ENCODE measurements at regions not wholly inside any gene's neighbourhood (a gene's known extent, or its start where the extent isn't known, plus 50 kb on each side); places are given as distances from the start of the nearest gene placed in this dataset.

DNA sequence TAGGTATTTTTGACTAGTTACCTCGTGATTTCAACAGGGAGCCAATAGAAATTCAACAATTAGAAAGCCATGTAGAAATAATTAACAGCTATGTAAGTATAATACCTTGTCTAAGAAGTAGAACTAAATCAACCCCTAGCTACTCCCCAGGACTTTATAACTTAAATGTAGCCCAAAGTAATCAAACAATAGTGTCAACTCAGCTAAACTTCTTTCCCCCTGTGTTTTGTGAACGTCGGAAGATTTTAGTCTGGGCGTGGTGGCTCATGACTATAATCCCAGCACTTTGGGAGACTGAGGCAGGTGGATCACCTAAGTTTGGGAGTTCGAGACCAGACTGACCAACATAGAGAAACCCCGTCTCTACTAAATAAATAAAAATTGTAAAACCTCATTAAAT lies 579.9 kb upstream of the NCAM2 start:
- TF ChIP-seq, protein P1, sequence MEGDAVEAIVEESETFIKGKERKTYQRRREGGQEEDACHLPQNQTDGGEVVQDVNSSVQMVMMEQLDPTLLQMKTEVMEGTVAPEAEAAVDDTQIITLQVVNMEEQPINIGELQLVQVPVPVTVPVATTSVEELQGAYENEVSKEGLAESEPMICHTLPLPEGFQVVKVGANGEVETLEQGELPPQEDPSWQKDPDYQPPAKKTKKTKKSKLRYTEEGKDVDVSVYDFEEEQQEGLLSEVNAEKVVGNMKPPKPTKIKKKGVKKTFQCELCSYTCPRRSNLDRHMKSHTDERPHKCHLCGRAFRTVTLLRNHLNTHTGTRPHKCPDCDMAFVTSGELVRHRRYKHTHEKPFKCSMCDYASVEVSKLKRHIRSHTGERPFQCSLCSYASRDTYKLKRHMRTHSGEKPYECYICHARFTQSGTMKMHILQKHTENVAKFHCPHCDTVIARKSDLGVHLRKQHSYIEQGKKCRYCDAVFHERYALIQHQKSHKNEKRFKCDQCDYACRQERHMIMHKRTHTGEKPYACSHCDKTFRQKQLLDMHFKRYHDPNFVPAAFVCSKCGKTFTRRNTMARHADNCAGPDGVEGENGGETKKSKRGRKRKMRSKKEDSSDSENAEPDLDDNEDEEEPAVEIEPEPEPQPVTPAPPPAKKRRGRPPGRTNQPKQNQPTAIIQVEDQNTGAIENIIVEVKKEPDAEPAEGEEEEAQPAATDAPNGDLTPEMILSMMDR (conservative IDR thresholded peaks at IDR 0.05): no peak
- H3K27ac ChIP-seq: no peak overlapping the region

GRCh38 chr21:20419772-20420171 lies 578.4 kb upstream of the NCAM2 start:
- no peak for TF ChIP-seq ZFX (IDR thresholded peaks at IDR 0.05)
- TF ChIP-seq, protein P1 (conservative IDR thresholded peaks at IDR 0.05): no peak
- H3K27ac ChIP-seq: no peak overlapping the region

DNA sequence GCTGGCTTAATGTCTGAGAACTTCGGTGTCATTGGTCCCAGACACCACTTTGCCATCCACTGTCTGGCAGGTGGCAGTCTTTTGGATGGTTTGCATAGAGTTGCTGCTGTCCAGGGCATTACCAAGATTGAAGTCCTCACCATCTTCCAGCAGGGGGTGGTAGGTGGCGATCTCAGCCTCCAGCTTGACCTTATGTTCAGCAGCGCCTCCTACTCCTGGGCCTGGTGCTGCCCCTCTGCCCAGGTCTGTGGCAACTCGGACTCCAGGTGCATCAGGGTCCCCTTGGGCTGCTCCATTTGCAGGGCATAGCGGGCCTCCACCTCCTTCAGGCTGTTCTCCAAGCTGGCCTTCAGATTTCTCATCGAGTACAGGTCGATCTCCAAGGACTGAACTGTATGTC lies 573.3 kb upstream of the NCAM2 start:
- H3K27ac ChIP-seq: no peak overlapping the region
- TF ChIP-seq, protein P1 (conservative IDR thresholded peaks at IDR 0.05): no peak; the same call in 1 of the 2 replicates
- no peak for TF ChIP-seq ZFX (IDR thresholded peaks at IDR 0.05)

DNA sequence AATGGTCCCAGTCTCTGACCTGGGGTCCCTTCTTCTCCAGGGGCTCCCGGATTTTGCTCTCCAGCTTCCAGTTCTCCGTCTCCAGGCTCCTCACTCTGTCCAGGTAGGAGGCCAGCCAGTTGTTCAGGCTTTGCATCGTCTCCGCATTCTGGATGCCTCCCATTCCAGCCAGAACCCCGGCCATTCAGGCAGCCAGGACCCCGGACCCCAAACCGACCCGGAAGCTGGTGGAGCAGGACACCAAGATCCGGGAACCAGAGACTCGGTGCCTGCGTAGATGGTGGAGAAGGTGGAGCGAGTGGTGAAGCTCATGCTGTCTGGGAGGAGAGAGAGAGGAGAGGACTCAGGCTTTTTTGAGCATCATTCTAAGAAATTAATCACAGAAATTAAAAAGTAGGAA lies 572.4 kb upstream of the NCAM2 start:
- TF ChIP-seq, protein P1 (conservative IDR thresholded peaks at IDR 0.05): no peak
- TF ChIP-seq ZFX (IDR thresholded peaks at IDR 0.05): no peak
- H3K27ac ChIP-seq: no peak overlapping the region

DNA sequence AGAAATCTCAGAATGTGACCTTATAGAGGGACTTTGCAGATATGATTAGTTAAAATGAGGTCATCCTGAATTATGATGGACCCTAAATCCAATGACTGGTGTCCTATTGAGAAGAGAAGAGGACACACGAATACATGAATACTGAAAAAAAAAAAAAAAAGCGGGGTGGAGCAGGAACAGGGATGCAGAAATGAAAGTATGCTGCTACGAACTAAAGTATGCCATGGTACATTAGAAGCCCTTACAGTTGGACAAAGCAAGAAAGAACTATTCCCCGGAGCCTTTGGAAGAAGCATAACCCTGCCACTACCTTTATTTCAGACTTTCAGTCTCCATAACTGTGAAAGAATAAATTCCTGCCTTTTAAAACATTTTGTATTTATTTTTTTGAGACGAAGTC lies 557.9 kb upstream of the NCAM2 start:
- no peak overlapping the region for H3K27ac ChIP-seq
- TF ChIP-seq ZFX (IDR thresholded peaks at IDR 0.05): no peak
- TF ChIP-seq, protein P1 (conservative IDR thresholded peaks at IDR 0.05): no peak

- no peak overlapping the region for H3K27ac ChIP-seq
- TF ChIP-seq ZFX (IDR thresholded peaks at IDR 0.05): no peak
- TF ChIP-seq, protein P1 (conservative IDR thresholded peaks at IDR 0.05): peak; percentile 91
Observed at GRCh38 chr21:20443558-20444155, 554.6 kb upstream of the NCAM2 start.

- TF ChIP-seq, protein P1 (conservative IDR thresholded peaks at IDR 0.05): no peak
- TF ChIP-seq ZFX (IDR thresholded peaks at IDR 0.05): no peak
- no peak overlapping the region for H3K27ac ChIP-seq
Observed at GRCh38 chr21:20445971-20446370, 552.2 kb upstream of the NCAM2 start.
